HFFc6 (cell line): ENCODE measurements at regions not wholly inside any gene's neighbourhood (a gene's known extent, or its start where the extent isn't known, plus 50 kb on each side); places are given as distances from the start of the nearest gene placed in this dataset.
A peak's percentile ranks its signal among the peaks of the same experiment; 100 is the strongest.

ENCODE experiments used
- DNase-seq: peaks from one replicate; pipeline ENCODE4 v3.0.0-alpha.2; 2018
- H3K27ac Mint-ChIP-seq: 2 replicates; pipeline ENCODE4 v1.8.0; 2020; ENCODE audit warnings: mild to moderate bottlenecking, mixed read lengths
- H3K27me3 Mint-ChIP-seq: 2 replicates; pipeline ENCODE4 v1.8.0; 2021; ENCODE audit warnings: mild to moderate bottlenecking, moderate library complexity, mixed read lengths; ENCODE audit not compliant: insufficient read depth
- H3K36me3 Mint-ChIP-seq: 2 replicates; pipeline ENCODE4 v1.8.0; 2021; ENCODE audit warnings: low read depth, mixed read lengths
- H3K4me1 Mint-ChIP-seq: 2 replicates; pipeline ENCODE4 v1.8.0; 2020; ENCODE audit warnings: low read depth, mixed read lengths
- H3K4me3 Mint-ChIP-seq: 2 replicates; pipeline ENCODE4 v1.8.0; 2020; ENCODE audit warnings: mild to moderate bottlenecking, moderate library complexity, mixed read lengths
- H3K9me3 Mint-ChIP-seq: 2 replicates; pipeline ENCODE4 v1.8.0; 2020; ENCODE audit warnings: mild to moderate bottlenecking, mixed read lengths
- TF ChIP-seq, protein P1 (sequence below): fragments of 200-600 bp; sonication (generic); IDR thresholded peaks from 2 replicates; pipeline ENCODE4 v1.5.0; 2021; ENCODE audit warnings: antibody characterized with exemption, mild to moderate bottlenecking

DNA sequence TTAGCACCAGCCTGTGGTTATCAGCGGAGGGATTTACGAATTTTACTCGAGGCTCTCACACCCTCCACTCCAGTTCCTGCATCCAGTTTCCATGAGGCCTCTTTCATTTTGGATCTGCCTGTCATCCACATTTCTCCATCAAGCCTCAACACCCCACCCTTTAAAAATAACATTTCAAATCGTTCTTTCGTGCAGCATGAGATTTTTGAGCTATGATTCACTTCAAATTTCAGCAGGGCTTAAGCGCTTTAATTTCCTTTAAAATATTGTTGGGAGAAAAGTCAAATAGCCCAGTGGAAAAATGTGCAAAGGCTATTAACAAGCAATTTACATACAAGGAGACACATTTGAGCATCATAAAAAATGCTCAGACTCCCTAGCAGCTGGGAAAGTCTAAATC, 103.2 kb downstream of the MSX2 start:
- TF ChIP-seq, protein P1, sequence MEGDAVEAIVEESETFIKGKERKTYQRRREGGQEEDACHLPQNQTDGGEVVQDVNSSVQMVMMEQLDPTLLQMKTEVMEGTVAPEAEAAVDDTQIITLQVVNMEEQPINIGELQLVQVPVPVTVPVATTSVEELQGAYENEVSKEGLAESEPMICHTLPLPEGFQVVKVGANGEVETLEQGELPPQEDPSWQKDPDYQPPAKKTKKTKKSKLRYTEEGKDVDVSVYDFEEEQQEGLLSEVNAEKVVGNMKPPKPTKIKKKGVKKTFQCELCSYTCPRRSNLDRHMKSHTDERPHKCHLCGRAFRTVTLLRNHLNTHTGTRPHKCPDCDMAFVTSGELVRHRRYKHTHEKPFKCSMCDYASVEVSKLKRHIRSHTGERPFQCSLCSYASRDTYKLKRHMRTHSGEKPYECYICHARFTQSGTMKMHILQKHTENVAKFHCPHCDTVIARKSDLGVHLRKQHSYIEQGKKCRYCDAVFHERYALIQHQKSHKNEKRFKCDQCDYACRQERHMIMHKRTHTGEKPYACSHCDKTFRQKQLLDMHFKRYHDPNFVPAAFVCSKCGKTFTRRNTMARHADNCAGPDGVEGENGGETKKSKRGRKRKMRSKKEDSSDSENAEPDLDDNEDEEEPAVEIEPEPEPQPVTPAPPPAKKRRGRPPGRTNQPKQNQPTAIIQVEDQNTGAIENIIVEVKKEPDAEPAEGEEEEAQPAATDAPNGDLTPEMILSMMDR, result no peak
- Mint-ChIP-seq H3K27me3 (no peaks in the 10 kb centered on the region; the same call in 1 of the 2 replicates), H3K36me3 (peaks cover 6% of the 10 kb centered on the region; the same call in 1 of the 2 replicates), H3K4me3 (no peak overlapping the region), H3K27ac (no peak overlapping the region), H3K4me1 (no peaks in the 10 kb centered on the region), H3K9me3 (peaks cover 48% of the 10 kb centered on the region)
- no peak for DNase-seq

- Mint-ChIP-seq H3K27ac (no peak overlapping the region), H3K27me3 (no peaks in the 10 kb centered on the region; the same call in 1 of the 2 replicates), H3K4me1 (no peaks in the 10 kb centered on the region), H3K9me3 (peaks cover 57% of the 10 kb centered on the region), H3K36me3 (peaks cover 6% of the 10 kb centered on the region; the same call in 1 of the 2 replicates), H3K4me3 (no peak overlapping the region)
- DNase-seq, result no peak
- TF ChIP-seq, protein P1, result no peak
These were observed 101.2 kb downstream of the MSX2 start for GRCh38 chr5:174825587-174825986.

GRCh38 chr5:174818430-174818829, 94.0 kb downstream of the MSX2 start:
- Mint-ChIP-seq H3K9me3 (peaks cover 61% of the 10 kb centered on the region), H3K4me1 (no peaks in the 10 kb centered on the region), H3K4me3 (no peak overlapping the region), H3K36me3 (no peaks in the 10 kb centered on the region), H3K27ac (no peak overlapping the region), H3K27me3 (no peaks in the 10 kb centered on the region; the same call in 1 of the 2 replicates)
- TF ChIP-seq, protein P1, result no peak
- DNase-seq, result no peak

- no peaks in the 10 kb centered on the region; the same call in 1 of the 2 replicates for H3K27me3 Mint-ChIP-seq
- TF ChIP-seq, protein P1, result no peak
- no peaks in the 10 kb centered on the region for H3K4me1 Mint-ChIP-seq
- H3K4me3 Mint-ChIP-seq, result no peak overlapping the region
- H3K27ac Mint-ChIP-seq, result no peak overlapping the region
- peaks cover 54% of the 10 kb centered on the region for H3K9me3 Mint-ChIP-seq
- no peak for DNase-seq
- no peaks in the 10 kb centered on the region for H3K36me3 Mint-ChIP-seq
These were observed 93.2 kb downstream of the MSX2 start for GRCh38 chr5:174817610-174818009.

GRCh38 chr5:174816858-174817257, 92.5 kb downstream of the MSX2 start:
- no peak for DNase-seq
- Mint-ChIP-seq H3K27ac (no peak overlapping the region), H3K4me3 (no peak overlapping the region), H3K36me3 (no peaks in the 10 kb centered on the region), H3K4me1 (no peaks in the 10 kb centered on the region), H3K27me3 (no peaks in the 10 kb centered on the region), H3K9me3 (peaks cover 48% of the 10 kb centered on the region)
- TF ChIP-seq, protein P1, result peak; percentile 52

DNA sequence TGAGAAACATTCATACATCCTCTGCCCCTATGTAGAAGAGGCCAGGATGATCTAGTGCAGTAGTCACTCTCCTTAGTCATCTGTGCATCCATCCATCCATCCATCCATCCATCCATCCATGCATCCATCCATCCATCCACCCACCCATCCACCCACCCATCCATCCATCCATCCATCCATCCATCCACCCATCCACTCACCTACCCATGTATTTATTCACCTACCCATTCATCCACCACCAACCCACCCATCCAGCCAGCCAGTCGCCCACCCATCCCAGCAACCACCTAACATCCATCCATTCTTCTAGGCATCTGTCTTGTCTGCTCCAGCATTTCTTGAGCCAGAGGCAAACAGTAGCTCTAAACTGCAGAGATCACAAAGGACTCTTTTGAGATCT, 87.1 kb downstream of the MSX2 start:
- no peaks in the 10 kb centered on the region for H3K36me3 Mint-ChIP-seq
- H3K27me3 Mint-ChIP-seq, result no peaks in the 10 kb centered on the region
- TF ChIP-seq, protein P1, result no peak
- no peak overlapping the region for H3K27ac Mint-ChIP-seq
- peaks cover 41% of the 10 kb centered on the region for H3K9me3 Mint-ChIP-seq
- no peak overlapping the region for H3K4me3 Mint-ChIP-seq
- DNase-seq, result no peak
- H3K4me1 Mint-ChIP-seq, result no peaks in the 10 kb centered on the region
